ENCODE measurements at regions not wholly inside any gene's neighbourhood (a gene's known extent, or its start where the extent isn't known, plus 50 kb on each side); places are given as distances from the start of the nearest gene placed in this dataset.

DNA sequence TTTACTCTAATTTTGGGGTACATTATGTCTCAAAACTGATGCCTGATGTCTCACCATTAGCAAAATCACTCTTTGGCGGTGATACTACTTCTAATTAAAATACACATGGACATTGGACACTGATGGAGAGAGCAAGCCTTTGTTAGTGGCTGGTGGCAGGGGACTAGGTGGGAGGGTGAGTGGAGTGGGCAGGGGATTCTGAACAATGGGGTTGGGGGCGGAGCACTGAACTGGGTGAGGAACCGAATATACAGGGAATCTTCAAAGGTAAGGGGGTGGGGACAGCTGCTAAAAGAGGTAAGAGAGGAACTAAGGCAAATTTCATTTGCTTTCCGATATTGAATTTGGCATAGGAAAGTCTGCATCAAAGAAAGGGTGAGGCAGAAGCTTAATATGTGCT lies 88.8 kb downstream of the CARTPT start:
- TF ChIP-seq MXI1 (IDR thresholded peaks at IDR 0.05; ENCODE audit: borderline replicate concordance, low read depth, low read length): no peak
- no peak for TF ChIP-seq CTCF (conservative IDR thresholded peaks at IDR 0.05; ENCODE audit: low read depth, low read length)
- no peak for TF ChIP-seq POLR2A (IDR thresholded peaks at IDR 0.05; ENCODE audit: low read depth, low read length)
- TF ChIP-seq RCOR1 (IDR thresholded peaks at IDR 0.05; ENCODE audit: insufficient replicate concordance, low read length): no peak
- TF ChIP-seq, protein P1, sequence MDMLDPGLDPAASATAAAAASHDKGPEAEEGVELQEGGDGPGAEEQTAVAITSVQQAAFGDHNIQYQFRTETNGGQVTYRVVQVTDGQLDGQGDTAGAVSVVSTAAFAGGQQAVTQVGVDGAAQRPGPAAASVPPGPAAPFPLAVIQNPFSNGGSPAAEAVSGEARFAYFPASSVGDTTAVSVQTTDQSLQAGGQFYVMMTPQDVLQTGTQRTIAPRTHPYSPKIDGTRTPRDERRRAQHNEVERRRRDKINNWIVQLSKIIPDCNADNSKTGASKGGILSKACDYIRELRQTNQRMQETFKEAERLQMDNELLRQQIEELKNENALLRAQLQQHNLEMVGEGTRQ (IDR thresholded peaks at IDR 0.05; ENCODE audit: low read depth, low read length): no peak
- no peak for TF ChIP-seq RFX5 (IDR thresholded peaks at IDR 0.05; ENCODE audit: low read depth, low read length)
- no peak for TF ChIP-seq RAD21 (IDR thresholded peaks at IDR 0.05; ENCODE audit: low read length)
- no peak for TF ChIP-seq SMC3 (IDR thresholded peaks at IDR 0.05; ENCODE audit: low read depth, low read length)
- no peak for TF ChIP-seq MAZ (IDR thresholded peaks at IDR 0.05; ENCODE audit: borderline replicate concordance, low read depth, low read length)

Measured in IMR-90 (cell line).